Skeletal muscle satellite cell (primary cell): ENCODE measurements at regions not wholly inside any gene's neighbourhood (a gene's known extent, or its start where the extent isn't known, plus 50 kb on each side); places are given as distances from the start of the nearest gene placed in this dataset.
"Not testable (repeated sequence)": the region's sequence is repeated elsewhere in the genome, so short reads cannot be mapped to it uniquely, and the experiment has no call there.

Source experiments
- H3K27me3 ChIP-seq: 2 replicates; pipeline ENCODE4 v1.7.0; 2013; ENCODE audit warnings: low read length; ENCODE audit not compliant: control insufficient read depth, insufficient read depth
- H3K36me3 ChIP-seq: 2 replicates; pipeline ENCODE4 v1.7.0; 2013; ENCODE audit warnings: mild to moderate bottlenecking, control low read depth, low read length; ENCODE audit not compliant: insufficient read depth
- H3K4me1 ChIP-seq: 2 replicates; pipeline ENCODE4 v1.7.0; 2013; ENCODE audit warnings: low read length; ENCODE audit not compliant: control insufficient read depth, insufficient read depth
- H3K4me2 ChIP-seq: 2 replicates; pipeline ENCODE4 v1.7.0; 2013; ENCODE audit warnings: mild to moderate bottlenecking, low read length
- H3K4me3 ChIP-seq: 2 replicates; pipeline ENCODE4 v1.7.0; 2013; ENCODE audit warnings: low read length
- H3K9ac ChIP-seq: 2 replicates; pipeline ENCODE4 v1.7.0; 2013; ENCODE audit warnings: mild to moderate bottlenecking, low read depth, low read length, moderate library complexity
- H3K9me3 ChIP-seq: replicated peaks from 2 replicates; pipeline ENCODE4 v1.7.0; 2013; ENCODE audit warnings: mild to moderate bottlenecking, control low read depth, low read length

DNA sequence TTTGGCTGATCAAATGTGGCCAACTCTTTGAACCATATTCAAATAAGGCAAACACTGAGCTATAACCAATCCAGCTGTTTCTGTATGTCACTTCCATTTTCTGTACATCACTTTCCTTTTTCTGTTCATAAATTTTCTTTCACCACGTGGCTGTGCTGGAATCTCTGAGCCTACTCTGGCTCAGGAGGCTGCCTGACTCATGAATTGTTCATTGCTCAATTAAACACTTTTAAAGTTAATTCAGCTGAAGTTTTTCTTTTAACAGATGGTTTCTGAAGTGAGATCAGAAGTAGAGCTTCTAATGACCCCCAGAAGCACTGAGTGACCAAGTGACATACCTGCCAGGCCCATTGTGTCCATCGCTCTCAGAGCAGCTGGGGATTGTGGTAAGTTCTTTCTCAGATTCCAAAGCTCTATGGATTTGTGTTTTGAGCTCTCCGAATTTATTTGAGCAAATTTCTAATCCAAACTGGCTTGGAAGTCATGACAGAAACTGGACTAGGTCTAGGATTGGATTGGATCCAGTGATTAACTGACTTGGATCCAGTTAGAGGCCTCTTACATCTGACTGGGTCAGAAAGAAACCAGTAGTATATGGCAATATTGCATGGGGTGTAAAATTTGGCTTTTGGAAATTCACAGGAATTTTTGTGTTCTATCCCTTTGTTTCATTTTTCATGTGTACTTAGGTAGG lies 121.2 kb upstream of the BANK1 start:
- Histone ChIP-seq H3K9me3 (no peaks in the 10 kb centered on the region), H3K4me3 (no peak overlapping the region), H3K36me3 (no peaks in the 10 kb centered on the region), H3K27me3 (no peaks in the 10 kb centered on the region), H3K4me2 (no peak overlapping the region), H3K4me1 (peaks cover 2% of the 10 kb centered on the region), H3K9ac (no peak overlapping the region)

DNA sequence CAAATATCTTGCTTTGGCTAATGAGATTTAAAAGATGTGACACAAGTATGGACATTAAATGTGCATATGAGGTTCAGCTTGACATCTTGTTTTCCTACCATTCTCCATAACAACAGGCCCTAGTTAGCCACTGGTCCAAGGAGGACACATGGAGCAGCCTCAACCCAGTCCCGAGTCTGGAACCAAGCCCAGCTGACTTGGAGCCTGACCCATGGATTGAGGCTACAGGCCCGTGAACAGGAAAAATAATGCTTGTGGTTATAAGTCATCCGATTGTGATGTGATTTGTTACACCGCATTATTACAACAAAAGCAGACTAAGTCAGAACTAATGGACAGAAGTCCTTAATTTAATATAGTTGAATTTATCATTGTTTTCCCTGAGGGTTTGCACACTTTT lies 123.2 kb upstream of the BANK1 start:
- Histone ChIP-seq H3K9me3 (no peaks in the 10 kb centered on the region), H3K27me3 (no peaks in the 10 kb centered on the region), H3K4me2 (no peak overlapping the region), H3K36me3 (no peaks in the 10 kb centered on the region), H3K9ac (no peak overlapping the region), H3K4me1 (peaks cover 2% of the 10 kb centered on the region), H3K4me3 (no peak overlapping the region)

DNA sequence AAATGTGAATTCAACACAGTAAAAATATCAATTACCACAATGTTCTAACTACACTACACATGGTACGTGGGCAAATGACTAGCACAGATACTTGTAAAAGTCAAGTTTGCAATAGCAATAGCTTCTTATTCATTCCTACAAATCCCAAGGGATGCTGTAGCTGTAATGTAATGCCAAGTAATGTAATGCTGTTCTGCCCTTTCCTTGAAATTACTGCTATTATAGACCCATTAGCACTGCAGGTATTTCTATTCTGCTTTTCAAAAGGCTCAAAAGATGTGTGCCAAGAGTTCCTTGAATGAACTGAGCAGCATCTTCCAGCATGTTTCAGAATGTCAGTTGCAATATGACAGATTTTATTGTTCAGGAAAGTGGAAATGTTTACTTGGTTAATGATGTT lies 129.9 kb upstream of the BANK1 start:
- Histone ChIP-seq H3K27me3 (no peaks in the 10 kb centered on the region), H3K9ac (no peak overlapping the region), H3K4me3 (no peak overlapping the region), H3K4me2 (no peak overlapping the region), H3K4me1 (no peaks in the 10 kb centered on the region), H3K9me3 (no peaks in the 10 kb centered on the region), H3K36me3 (no peaks in the 10 kb centered on the region)

- Histone ChIP-seq H3K9me3 (no peaks in the 10 kb centered on the region), H3K4me2 (no peak overlapping the region), H3K9ac (no peak overlapping the region), H3K36me3 (no peaks in the 10 kb centered on the region), H3K4me1 (no peaks in the 10 kb centered on the region), H3K27me3 (no peaks in the 10 kb centered on the region), H3K4me3 (no peak overlapping the region)
These were observed 134.7 kb upstream of the BANK1 start for GRCh38 chr4:101655857-101656256.

GRCh38 chr4:101655005-101655404 lies 135.5 kb upstream of the BANK1 start:
- Histone ChIP-seq H3K36me3 (no peaks in the 10 kb centered on the region), H3K4me2 (no peak overlapping the region), H3K27me3 (no peaks in the 10 kb centered on the region), H3K4me3 (no peak overlapping the region), H3K9me3 (no peaks in the 10 kb centered on the region), H3K4me1 (no peaks in the 10 kb centered on the region), H3K9ac (no peak overlapping the region)

- no peaks in the 10 kb centered on the region for H3K4me1 ChIP-seq
- H3K4me3 ChIP-seq: no peak overlapping the region
- no peak overlapping the region for H3K9ac ChIP-seq
- no peaks in the 10 kb centered on the region for H3K9me3 ChIP-seq
- H3K4me2 ChIP-seq: no peak overlapping the region
- no peaks in the 10 kb centered on the region for H3K36me3 ChIP-seq
- H3K27me3 ChIP-seq: no peaks in the 10 kb centered on the region
These were observed 138.8 kb upstream of the BANK1 start for GRCh38 chr4:101651778-101652177.

- no peak overlapping the region for H3K4me3 ChIP-seq
- no peak overlapping the region for H3K9ac ChIP-seq
These were observed 140.6 kb upstream of the BANK1 start for GRCh38 chr4:101649790-101650515.

DNA sequence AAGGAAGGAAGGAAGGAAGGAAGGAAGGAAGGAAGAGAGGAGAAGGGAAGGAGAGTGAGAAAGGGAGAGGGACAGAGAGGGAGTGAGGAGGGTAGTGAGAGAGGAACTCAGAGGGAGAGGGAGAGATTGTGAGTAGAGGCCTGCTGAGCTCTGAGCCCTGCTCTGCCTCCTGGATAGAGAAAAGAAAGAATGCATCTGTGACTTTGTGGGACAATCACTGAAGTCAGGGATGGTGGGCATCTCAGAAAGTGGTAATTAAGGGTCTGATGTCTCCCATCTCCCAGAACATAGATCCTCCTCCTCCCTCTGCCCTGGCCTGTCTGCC lies 142.9 kb upstream of the BANK1 start:
- H3K36me3 ChIP-seq: no peaks in the 10 kb centered on the region
- no peak overlapping the region for H3K9ac ChIP-seq
- H3K4me2 ChIP-seq: no peak overlapping the region
- no peaks in the 10 kb centered on the region for H3K27me3 ChIP-seq
- no peaks in the 10 kb centered on the region for H3K4me1 ChIP-seq
- H3K4me3 ChIP-seq: no peak overlapping the region
- H3K9me3 ChIP-seq: no peaks in the 10 kb centered on the region

More at GRCh38 chr4:101649790-101650515, 140.6 kb upstream of the BANK1 start:
- H3K4me1 ChIP-seq: no peaks in the 10 kb centered on the region
- no peak overlapping the region for H3K4me2 ChIP-seq
- no peaks in the 10 kb centered on the region for H3K9me3 ChIP-seq
- no peaks in the 10 kb centered on the region for H3K27me3 ChIP-seq
- no peaks in the 10 kb centered on the region for H3K36me3 ChIP-seq

DNA sequence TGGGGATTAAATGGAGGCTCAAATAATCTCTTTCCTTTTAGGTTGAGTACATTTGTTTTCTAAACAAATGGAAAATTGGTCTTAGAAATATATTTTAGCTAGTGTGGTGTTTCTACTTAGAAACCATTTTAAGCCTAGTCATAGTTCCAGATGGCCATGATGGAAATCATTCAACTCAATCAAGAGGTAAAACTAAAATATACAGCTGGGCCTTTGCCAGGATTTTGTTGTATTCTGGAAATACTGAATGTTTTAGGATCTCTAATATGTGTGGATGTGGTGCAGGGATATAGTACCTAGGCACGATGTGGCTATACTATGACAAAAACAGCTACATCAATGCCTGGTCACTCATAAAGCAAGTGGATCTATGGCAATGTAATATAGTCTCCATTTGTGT lies 146.0 kb upstream of the BANK1 start:
- Histone ChIP-seq H3K27me3 (no peaks in the 10 kb centered on the region), H3K4me1 (no peaks in the 10 kb centered on the region), H3K4me2 (no peak overlapping the region), H3K9me3 (no peaks in the 10 kb centered on the region), H3K4me3 (no peak overlapping the region), H3K9ac (no peak overlapping the region), H3K36me3 (no peaks in the 10 kb centered on the region)

GRCh38 chr4:101643186-101643837 lies 147.2 kb upstream of the BANK1 start:
- no peak overlapping the region for H3K4me3 ChIP-seq
- no peaks in the 10 kb centered on the region for H3K36me3 ChIP-seq
- H3K9ac ChIP-seq: no peak overlapping the region
- no peaks in the 10 kb centered on the region for H3K27me3 ChIP-seq
- H3K4me1 ChIP-seq: no peaks in the 10 kb centered on the region
- no peak overlapping the region for H3K4me2 ChIP-seq
- H3K9me3 ChIP-seq: no peaks in the 10 kb centered on the region

DNA sequence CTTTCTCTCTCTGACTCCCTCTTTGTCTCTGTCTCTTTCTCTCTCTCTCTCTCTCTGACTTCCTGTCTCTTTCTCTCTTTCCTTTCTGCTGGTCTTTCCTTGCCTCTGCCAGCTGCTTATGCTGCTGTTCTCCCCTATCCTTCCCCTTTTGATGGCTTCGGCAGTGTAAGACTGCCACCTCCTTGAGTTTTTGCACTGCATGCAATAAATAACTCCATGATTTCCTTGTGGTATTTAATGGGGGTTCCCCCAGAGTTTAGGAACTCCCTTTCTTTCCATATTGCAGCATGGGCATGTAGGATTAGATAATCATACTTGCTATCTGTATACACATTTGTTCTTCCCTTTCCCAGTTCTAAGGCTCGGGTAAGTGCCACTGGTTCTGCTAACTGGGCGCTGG lies 157.8 kb upstream of the BANK1 start:
- H3K4me3 ChIP-seq, H3K9ac ChIP-seq, H3K27me3 ChIP-seq, H3K9me3 ChIP-seq, H3K4me2 ChIP-seq, H3K4me1 ChIP-seq, H3K36me3 ChIP-seq: not testable (repeated sequence)
